ENCODE measurements at regions not wholly inside any gene's neighbourhood (a gene's known extent, or its start where the extent isn't known, plus 50 kb on each side); places are given as distances from the start of the nearest gene placed in this dataset.

DNA sequence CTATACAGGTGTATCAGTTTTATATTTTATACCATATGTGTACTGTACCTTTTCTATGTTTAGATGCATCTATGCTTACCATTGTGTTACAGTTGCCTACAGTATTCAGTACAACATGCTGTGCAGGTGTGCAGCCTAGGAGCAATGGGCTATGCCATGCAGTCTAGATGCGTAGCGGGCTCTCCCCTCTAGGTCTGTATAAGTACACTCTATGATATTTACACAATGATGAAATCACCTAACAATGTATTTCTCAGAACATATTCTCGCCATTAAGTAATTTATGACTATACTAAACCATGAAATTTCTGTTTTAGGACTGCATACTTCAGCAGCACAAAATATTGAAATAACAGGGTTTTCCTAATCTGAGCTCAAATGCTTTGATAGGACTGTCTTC, 179.6 kb downstream of the RFC3 start:
- no peak for TF ChIP-seq POLR2A (IDR thresholded peaks at IDR 0.05)
- TF ChIP-seq, protein P1, sequence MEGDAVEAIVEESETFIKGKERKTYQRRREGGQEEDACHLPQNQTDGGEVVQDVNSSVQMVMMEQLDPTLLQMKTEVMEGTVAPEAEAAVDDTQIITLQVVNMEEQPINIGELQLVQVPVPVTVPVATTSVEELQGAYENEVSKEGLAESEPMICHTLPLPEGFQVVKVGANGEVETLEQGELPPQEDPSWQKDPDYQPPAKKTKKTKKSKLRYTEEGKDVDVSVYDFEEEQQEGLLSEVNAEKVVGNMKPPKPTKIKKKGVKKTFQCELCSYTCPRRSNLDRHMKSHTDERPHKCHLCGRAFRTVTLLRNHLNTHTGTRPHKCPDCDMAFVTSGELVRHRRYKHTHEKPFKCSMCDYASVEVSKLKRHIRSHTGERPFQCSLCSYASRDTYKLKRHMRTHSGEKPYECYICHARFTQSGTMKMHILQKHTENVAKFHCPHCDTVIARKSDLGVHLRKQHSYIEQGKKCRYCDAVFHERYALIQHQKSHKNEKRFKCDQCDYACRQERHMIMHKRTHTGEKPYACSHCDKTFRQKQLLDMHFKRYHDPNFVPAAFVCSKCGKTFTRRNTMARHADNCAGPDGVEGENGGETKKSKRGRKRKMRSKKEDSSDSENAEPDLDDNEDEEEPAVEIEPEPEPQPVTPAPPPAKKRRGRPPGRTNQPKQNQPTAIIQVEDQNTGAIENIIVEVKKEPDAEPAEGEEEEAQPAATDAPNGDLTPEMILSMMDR (IDR thresholded peaks at IDR 0.05), result no peak

Data from gastroesophageal sphincter (tissue), 3 donors.